Activated CD4-positive, alpha-beta memory T cell treated with anti-CD3 and anti-CD28 coated beads for 36 hours (primary cell): ENCODE measurements at regions not wholly inside any gene's neighbourhood (a gene's known extent, or its start where the extent isn't known, plus 50 kb on each side); places are given as distances from the start of the nearest gene placed in this dataset.
"Not testable (repeated sequence)": the region's sequence is repeated elsewhere in the genome, so short reads cannot be mapped to it uniquely, and the experiment has no call there.

Source experiments
- CTCF ChIA-PET: fragments of 350-600 bp; sonication (Branson Sonifier 250); formaldehyde crosslinking; loops from one replicate; lab custom pipeline; 2021; ENCODE audit warnings: antibody characterized with exemption, inconsistent platforms; lab: Charles Lee
- POLR2A ChIA-PET: fragments of 350-600 bp; sonication (Branson Sonifier 250); formaldehyde crosslinking; loops from one replicate; lab custom pipeline; 2021; ENCODE audit warnings: antibody characterized with exemption; lab: Charles Lee
- DNase-seq: peaks from one replicate; pipeline ENCODE4 v3.0.0-alpha.2; 2020
- H3K27ac Mint-ChIP-seq: one replicate; pipeline ENCODE4 v1.8.0; 2021; ENCODE audit warnings: mixed read lengths
- H3K27me3 Mint-ChIP-seq: one replicate; pipeline ENCODE4 v1.8.0; 2021; ENCODE audit warnings: mixed read lengths
- H3K36me3 Mint-ChIP-seq: one replicate; pipeline ENCODE4 v1.8.0; 2021; ENCODE audit warnings: mixed read lengths
- H3K4me1 Mint-ChIP-seq: one replicate; pipeline ENCODE4 v1.8.0; 2021; ENCODE audit warnings: low read depth, mixed read lengths
- H3K4me3 Mint-ChIP-seq: one replicate; pipeline ENCODE4 v1.8.0; 2021; ENCODE audit warnings: mild to moderate bottlenecking, mixed read lengths
- H3K9me3 Mint-ChIP-seq: one replicate; pipeline ENCODE4 v1.8.0; 2021; ENCODE audit warnings: mixed read lengths
- intact Hi-C: fragments of 100-400 bp; cut with micrococcal nuclease; formaldehyde crosslinking; loops from one replicate; pipeline ENCODE4 v1.15.1; 2023

- H3K4me3 Mint-ChIP-seq = no peak overlapping the region
- H3K27ac Mint-ChIP-seq = no peak overlapping the region
- ChIA-PET CTCF (interaction anchor here (1.5 kb wide), 1 partner anchor 80 kb away, joined by 3 read pairs; no protein-coding TSS in a partner anchor), POLR2A (no interaction called here)
- H3K27me3 Mint-ChIP-seq = no peaks in the 10 kb centered on the region
- no peaks in the 10 kb centered on the region for H3K36me3 Mint-ChIP-seq
- intact Hi-C loops = no loop called here
- no peaks in the 10 kb centered on the region for H3K9me3 Mint-ChIP-seq
- no peak for DNase-seq
- no peaks in the 10 kb centered on the region for H3K4me1 Mint-ChIP-seq
Measured at GRCh38 chr16:47976636-47977210, 179.1 kb downstream of the ABCC12 start.

- H3K4me3 Mint-ChIP-seq, POLR2A ChIA-PET, H3K27me3 Mint-ChIP-seq, H3K4me1 Mint-ChIP-seq, DNase-seq, H3K36me3 Mint-ChIP-seq, H3K27ac Mint-ChIP-seq, H3K9me3 Mint-ChIP-seq, intact Hi-C loops, CTCF ChIA-PET: not testable (repeated sequence)
Measured at GRCh38 chr16:47974971-47975370, 180.8 kb downstream of the ABCC12 start.

GRCh38 chr16:47973552-47973951, 182.2 kb downstream of the ABCC12 start:
- intact Hi-C loops = no loop called here
- no peaks in the 10 kb centered on the region for H3K4me1 Mint-ChIP-seq
- CTCF ChIA-PET = no interaction called here
- POLR2A ChIA-PET = no interaction called here
- H3K27me3 Mint-ChIP-seq = no peaks in the 10 kb centered on the region
- H3K36me3 Mint-ChIP-seq = no peaks in the 10 kb centered on the region
- no peaks in the 10 kb centered on the region for H3K9me3 Mint-ChIP-seq
- no peak overlapping the region for H3K4me3 Mint-ChIP-seq
- no peak overlapping the region for H3K27ac Mint-ChIP-seq
- DNase-seq = no peak

- H3K4me1 Mint-ChIP-seq = no peaks in the 10 kb centered on the region
- H3K9me3 Mint-ChIP-seq = no peaks in the 10 kb centered on the region
- CTCF ChIA-PET = no interaction called here
- POLR2A ChIA-PET = no interaction called here
- DNase-seq = no peak
- H3K36me3 Mint-ChIP-seq = no peaks in the 10 kb centered on the region
- no peak overlapping the region for H3K27ac Mint-ChIP-seq
- intact Hi-C loops = no loop called here
- no peak overlapping the region for H3K4me3 Mint-ChIP-seq
- no peaks in the 10 kb centered on the region for H3K27me3 Mint-ChIP-seq
Measured at GRCh38 chr16:47972246-47972985, 183.4 kb downstream of the ABCC12 start.

GRCh38 chr16:47971225-47971624, 184.6 kb downstream of the ABCC12 start:
- POLR2A ChIA-PET = no interaction called here
- H3K27ac Mint-ChIP-seq = no peak overlapping the region

GRCh38 chr16:47970291-47970931, 185.4 kb downstream of the ABCC12 start:
- no peaks in the 10 kb centered on the region for H3K4me1 Mint-ChIP-seq
- CTCF ChIA-PET = no interaction called here
- POLR2A ChIA-PET = no interaction called here
- no peak overlapping the region for H3K27ac Mint-ChIP-seq
- intact Hi-C loops = no loop called here
- no peaks in the 10 kb centered on the region for H3K9me3 Mint-ChIP-seq
- no peak overlapping the region for H3K4me3 Mint-ChIP-seq
- H3K36me3 Mint-ChIP-seq = no peaks in the 10 kb centered on the region
- no peaks in the 10 kb centered on the region for H3K27me3 Mint-ChIP-seq
- no peak for DNase-seq

More at GRCh38 chr16:47971225-47971624, 184.6 kb downstream of the ABCC12 start:
- no peak for DNase-seq
- intact Hi-C loops = no loop called here
- Mint-ChIP-seq H3K36me3 (no peaks in the 10 kb centered on the region), H3K4me1 (no peaks in the 10 kb centered on the region), H3K9me3 (no peaks in the 10 kb centered on the region), H3K4me3 (no peak overlapping the region), H3K27me3 (no peaks in the 10 kb centered on the region)
- CTCF ChIA-PET = no interaction called here

GRCh38 chr16:47967374-47967773, 188.4 kb downstream of the ABCC12 start:
- POLR2A ChIA-PET = no interaction called here
- H3K4me3 Mint-ChIP-seq = no peak overlapping the region
- intact Hi-C loops = no loop called here
- DNase-seq = no peak
- CTCF ChIA-PET = no interaction called here
- no peaks in the 10 kb centered on the region for H3K9me3 Mint-ChIP-seq
- no peak overlapping the region for H3K27ac Mint-ChIP-seq
- no peaks in the 10 kb centered on the region for H3K4me1 Mint-ChIP-seq
- H3K36me3 Mint-ChIP-seq = no peaks in the 10 kb centered on the region
- no peaks in the 10 kb centered on the region for H3K27me3 Mint-ChIP-seq

- Mint-ChIP-seq H3K36me3 (no peaks in the 10 kb centered on the region), H3K4me1 (no peaks in the 10 kb centered on the region), H3K4me3 (no peak overlapping the region), H3K9me3 (no peaks in the 10 kb centered on the region), H3K27me3 (no peaks in the 10 kb centered on the region), H3K27ac (no peak overlapping the region)
- DNase-seq = no peak
- intact Hi-C loops = no loop called here
- ChIA-PET POLR2A (no interaction called here), CTCF (no interaction called here)
Measured at GRCh38 chr16:47966325-47966724, 189.5 kb downstream of the ABCC12 start.

- CTCF ChIA-PET = no interaction called here
Measured at GRCh38 chr16:47965439-47965838, 190.4 kb downstream of the ABCC12 start.

GRCh38 chr16:47958726-47959125, 197.1 kb downstream of the ABCC12 start:
- intact Hi-C loops = no loop called here
- Mint-ChIP-seq H3K4me1 (no peaks in the 10 kb centered on the region), H3K27me3 (peaks cover 1% of the 10 kb centered on the region), H3K27ac (no peak overlapping the region), H3K9me3 (no peaks in the 10 kb centered on the region), H3K4me3 (no peak overlapping the region), H3K36me3 (no peaks in the 10 kb centered on the region)
- CTCF ChIA-PET = no interaction called here
- DNase-seq = no peak
- POLR2A ChIA-PET = no interaction called here

More at GRCh38 chr16:47965439-47965838, 190.4 kb downstream of the ABCC12 start:
- Mint-ChIP-seq H3K9me3 (no peaks in the 10 kb centered on the region), H3K36me3 (no peaks in the 10 kb centered on the region), H3K4me3 (no peak overlapping the region), H3K27me3 (no peaks in the 10 kb centered on the region), H3K4me1 (no peaks in the 10 kb centered on the region), H3K27ac (no peak overlapping the region)
- intact Hi-C loops = no loop called here
- POLR2A ChIA-PET = no interaction called here
- no peak for DNase-seq

GRCh38 chr16:47956916-47957315, 198.9 kb downstream of the ABCC12 start:
- Mint-ChIP-seq H3K4me3 (no peak overlapping the region), H3K27ac (no peak overlapping the region), H3K27me3 (peaks cover 1% of the 10 kb centered on the region), H3K9me3 (no peaks in the 10 kb centered on the region), H3K4me1 (no peaks in the 10 kb centered on the region), H3K36me3 (no peaks in the 10 kb centered on the region)
- intact Hi-C loops = no loop called here
- ChIA-PET POLR2A (no interaction called here), CTCF (interaction anchor here (0.7 kb wide), 1 partner anchor 811 kb away, joined by 3 read pairs; no protein-coding TSS in a partner anchor)
- DNase-seq = no peak

- intact Hi-C loops = no loop called here
- Mint-ChIP-seq H3K9me3 (peaks cover 2% of the 10 kb centered on the region), H3K27me3 (no peaks in the 10 kb centered on the region), H3K27ac (no peak overlapping the region), H3K36me3 (no peaks in the 10 kb centered on the region), H3K4me3 (no peak overlapping the region), H3K4me1 (no peaks in the 10 kb centered on the region)
- DNase-seq = no peak
- ChIA-PET POLR2A (no interaction called here), CTCF (no interaction called here)
Measured at GRCh38 chr16:47949714-47950113, 206.1 kb downstream of the ABCC12 start.
